IPS-18c (cell line): ENCODE measurements at regions not wholly inside any gene's neighbourhood (a gene's known extent, or its start where the extent isn't known, plus 50 kb on each side); places are given as distances from the start of the nearest gene placed in this dataset.

ENCODE experiments used
- H3K4me3 ChIP-seq: 2 replicates; pipeline ENCODE4 v1.7.0; 2013; ENCODE audit warnings: low read depth, mild to moderate bottlenecking, low read length, moderate library complexity; ENCODE audit not compliant: insufficient read depth
- H3K9me3 ChIP-seq: one replicate; pipeline ENCODE4 v1.6.1; 2013; ENCODE audit warnings: mild to moderate bottlenecking, low read length, moderate library complexity; ENCODE audit not compliant: control insufficient read depth, insufficient read depth

- Histone ChIP-seq H3K9me3 (no peaks in the 10 kb centered on the region), H3K4me3 (no peak overlapping the region)
These were observed 87.9 kb downstream of the UNC5CL start for GRCh38 chr6:40950986-40951698.

GRCh38 chr6:40948570-40948969 lies 90.5 kb downstream of the UNC5CL start:
- H3K4me3 ChIP-seq = no peak overlapping the region
- H3K9me3 ChIP-seq = no peaks in the 10 kb centered on the region

- Histone ChIP-seq H3K9me3 (no peaks in the 10 kb centered on the region), H3K4me3 (no peak overlapping the region)
These were observed 91.0 kb downstream of the UNC5CL start for GRCh38 chr6:40947876-40948526.

GRCh38 chr6:40946738-40947301 lies 92.2 kb downstream of the UNC5CL start:
- Histone ChIP-seq H3K9me3 (no peaks in the 10 kb centered on the region), H3K4me3 (no peak overlapping the region)

- no peaks in the 10 kb centered on the region for H3K9me3 ChIP-seq
- no peak overlapping the region for H3K4me3 ChIP-seq
These were observed 101.5 kb downstream of the UNC5CL start for GRCh38 chr6:40937491-40937890.

GRCh38 chr6:40936818-40937251 lies 102.2 kb downstream of the UNC5CL start:
- Histone ChIP-seq H3K4me3 (no peak overlapping the region), H3K9me3 (no peaks in the 10 kb centered on the region)

GRCh38 chr6:40933864-40934263 lies 105.2 kb downstream of the UNC5CL start:
- Histone ChIP-seq H3K4me3 (no peak overlapping the region), H3K9me3 (no peaks in the 10 kb centered on the region)

GRCh38 chr6:40932953-40933352 lies 106.1 kb downstream of the UNC5CL start:
- Histone ChIP-seq H3K4me3 (no peak overlapping the region), H3K9me3 (no peaks in the 10 kb centered on the region)

GRCh38 chr6:40932366-40932765 lies 106.7 kb downstream of the UNC5CL start:
- Histone ChIP-seq H3K4me3 (no peak overlapping the region), H3K9me3 (no peaks in the 10 kb centered on the region)

GRCh38 chr6:40931931-40932330 lies 107.1 kb downstream of the UNC5CL start:
- Histone ChIP-seq H3K9me3 (no peaks in the 10 kb centered on the region), H3K4me3 (no peak overlapping the region)

- no peak overlapping the region for H3K4me3 ChIP-seq
- H3K9me3 ChIP-seq = no peaks in the 10 kb centered on the region
These were observed 108.5 kb downstream of the UNC5CL start for GRCh38 chr6:40930555-40930954.

GRCh38 chr6:40930045-40930444 lies 109.0 kb downstream of the UNC5CL start:
- Histone ChIP-seq H3K4me3 (no peak overlapping the region), H3K9me3 (no peaks in the 10 kb centered on the region)

GRCh38 chr6:40929176-40929575 lies 109.8 kb downstream of the UNC5CL start:
- no peaks in the 10 kb centered on the region for H3K9me3 ChIP-seq
- H3K4me3 ChIP-seq = no peak overlapping the region

- Histone ChIP-seq H3K9me3 (no peaks in the 10 kb centered on the region), H3K4me3 (no peak overlapping the region)
These were observed 110.3 kb downstream of the UNC5CL start for GRCh38 chr6:40928763-40929162.

GRCh38 chr6:40928307-40928706 lies 110.7 kb downstream of the UNC5CL start:
- H3K9me3 ChIP-seq = no peaks in the 10 kb centered on the region

GRCh38 chr6:40925341-40925740 lies 113.7 kb downstream of the UNC5CL start:
- no peak overlapping the region for H3K4me3 ChIP-seq
- H3K9me3 ChIP-seq = no peaks in the 10 kb centered on the region

More at GRCh38 chr6:40928307-40928706, 110.7 kb downstream of the UNC5CL start:
- no peak overlapping the region for H3K4me3 ChIP-seq

GRCh38 chr6:40924839-40925238 lies 114.2 kb downstream of the UNC5CL start:
- Histone ChIP-seq H3K4me3 (no peak overlapping the region), H3K9me3 (no peaks in the 10 kb centered on the region)

- no peak overlapping the region for H3K4me3 ChIP-seq
- no peaks in the 10 kb centered on the region for H3K9me3 ChIP-seq
These were observed 115.1 kb downstream of the UNC5CL start for GRCh38 chr6:40923880-40924279.
